H1 (cell line): ENCODE measurements at regions not wholly inside any gene's neighbourhood (a gene's known extent, or its start where the extent isn't known, plus 50 kb on each side); places are given as distances from the start of the nearest gene placed in this dataset.

Experiments used
- CTCF ChIA-PET: fragments of 300-600 bp; sonication (Branson Sonifier 250); formaldehyde crosslinking; loops from one replicate; lab custom pipeline; 2021; ENCODE audit not compliant: partially characterized antibody; lab: Charles Lee
- POLR2A ChIA-PET: fragments of 300-600 bp; sonication (Branson Sonifier 250); formaldehyde crosslinking; loops from one replicate; lab custom pipeline; 2021; ENCODE audit warnings: inconsistent platforms; ENCODE audit not compliant: partially characterized antibody; lab: Charles Lee
- DNase-seq, 2 experiments: peaks; one replicate each; pipeline versions ENCODE4 v3.0.0 to v3.0.0-alpha.2; 2010 to 2022; ENCODE audit warnings: low spot score in 2 of 2, low read depth in 1 of 2, mixed read lengths in 1 of 2
- FAIRE-seq: peaks from 2 replicates; lab custom pipeline; 2011; peaks lifted over from hg19 to GRCh38; lab: Jason Lieb, UNC
- H2AFZ ChIP-seq: 2 replicates; pipeline ENCODE4 v1.8.1; 2012; ENCODE audit warnings: low read length, inconsistent platforms
- H2AK5ac ChIP-seq: 2 replicates; pipeline ENCODE4 v1.6.1; 2013; ENCODE audit warnings: low read depth, low read length
- H2BK120ac ChIP-seq: replicated peaks from 2 replicates; pipeline ENCODE3; 2013; ENCODE audit warnings: low read depth, low read length, inconsistent platforms
- H2BK12ac ChIP-seq: 2 replicates; pipeline ENCODE4 v1.6.1; 2013; ENCODE audit warnings: low read depth, low read length
- H2BK15ac ChIP-seq: 2 replicates; pipeline ENCODE4 v1.6.1; 2013; ENCODE audit warnings: low read length
- H2BK20ac ChIP-seq: 2 replicates; pipeline ENCODE4 v1.6.1; 2013; ENCODE audit warnings: low read length
- H2BK5ac ChIP-seq: 2 replicates; pipeline ENCODE4 v1.6.1; 2013; ENCODE audit warnings: low read depth, low read length
- H3K14ac ChIP-seq: 2 replicates; pipeline ENCODE4 v1.6.1; 2013; ENCODE audit warnings: inconsistent platforms; ENCODE audit not compliant: insufficient read length
- H3K18ac ChIP-seq: 2 replicates; pipeline ENCODE4 v1.6.1; 2013; ENCODE audit warnings: low read length; ENCODE audit errors: extremely low read depth
- H3K23ac ChIP-seq: 2 replicates; pipeline ENCODE4 v1.6.1; 2013; ENCODE audit warnings: inconsistent platforms; ENCODE audit not compliant: insufficient read length
- H3K23me2 ChIP-seq: 2 replicates; pipeline ENCODE4 v1.6.1; 2013; ENCODE audit warnings: low read depth, low read length
- H3K27ac ChIP-seq: 2 replicates; pipeline ENCODE4 v1.6.1; 2011; ENCODE audit warnings: low read depth, low read length, inconsistent platforms
- H3K27me3 ChIP-seq, 4 experiments: replicated peaks in 1 of 4; 1 replicate in 1 of 4; 2 replicates in 3 of 4; pipeline versions ENCODE4 v1.6.1 to v1.8.1; 2011 to 2013; ENCODE audit warnings: low read length in 3 of 4, mild to moderate bottlenecking in 3 of 4, inconsistent platforms in 2 of 4, mixed read lengths in 2 of 4, moderate library complexity in 1 of 4; ENCODE audit not compliant: control insufficient read depth in 3 of 4, insufficient read depth in 3 of 4; ENCODE audit errors: extremely low read depth in 1 of 4
- H3K36me3 ChIP-seq, 4 experiments: 2 replicates each; pipeline versions ENCODE4 v1.6.1 to v1.8.1; 2011 to 2013; ENCODE audit warnings: mild to moderate bottlenecking in 4 of 4, low read length in 3 of 4, moderate library complexity in 2 of 4, control low read depth in 1 of 4, inconsistent platforms in 1 of 4; ENCODE audit not compliant: insufficient read depth in 4 of 4, control insufficient read depth in 2 of 4
- H3K4ac ChIP-seq: replicated peaks from 2 replicates; pipeline ENCODE3; 2013; ENCODE audit warnings: low read length, low read depth, mixed read lengths, inconsistent platforms; ENCODE audit not compliant: insufficient read length
- H3K4me1 ChIP-seq, 4 experiments: replicated peaks in 1 of 4; 1 replicate in 1 of 4; 2 replicates in 3 of 4; pipeline versions ENCODE4 v1.6.1 to v1.8.1; 2011 to 2013; ENCODE audit warnings: low read length in 3 of 4, inconsistent platforms in 2 of 4, mixed read lengths in 1 of 4; ENCODE audit not compliant: insufficient read depth in 4 of 4, control insufficient read depth in 3 of 4
- H3K4me2 ChIP-seq, 2 experiments: 2 replicates each; pipeline versions ENCODE4 v1.6.1 to v1.8.1; 2011 to 2013; ENCODE audit warnings: low read depth in 2 of 2, low read length in 2 of 2, control low read depth in 1 of 2, inconsistent platforms in 1 of 2, mild to moderate bottlenecking in 1 of 2; ENCODE audit not compliant: insufficient read depth in 1 of 2
- H3K4me3 ChIP-seq, 4 experiments: fragments of 200-600, 300-600 bp in 1 of 4; sonication (generic), shearing (Covaris generic), sonication (Bioruptor Twin) in 1 of 4; 2 replicates each; pipeline versions ENCODE4 v1.5.1 to v1.8.1; 2011 to 2016; ENCODE audit warnings: low read length in 4 of 4, low read depth in 3 of 4, control low read depth in 2 of 4, inconsistent platforms in 2 of 4, mild to moderate bottlenecking in 2 of 4, mixed read lengths in 1 of 4, moderate library complexity in 1 of 4; ENCODE audit not compliant: insufficient read depth in 2 of 4; ENCODE audit errors: extremely low read depth in 1 of 4
- H3K56ac ChIP-seq: replicated peaks from 2 replicates; pipeline ENCODE3; 2013; ENCODE audit warnings: low read depth, mild to moderate bottlenecking, mixed read lengths, low read length, inconsistent platforms; ENCODE audit not compliant: insufficient read length
- H3K79me1 ChIP-seq: 2 replicates; pipeline ENCODE4 v1.6.1; 2013; ENCODE audit warnings: low read depth, low read length, control low read depth
- H3K79me2 ChIP-seq, 2 experiments: 2 replicates each; pipeline versions ENCODE4 v1.6.1 to v1.8.1; 2012 to 2013; ENCODE audit warnings: low read length in 2 of 2, mild to moderate bottlenecking in 2 of 2, inconsistent platforms in 1 of 2; ENCODE audit not compliant: insufficient read depth in 2 of 2, control insufficient read depth in 1 of 2
- H3K9ac ChIP-seq, 4 experiments: replicated peaks in 1 of 4; 1 replicate in 1 of 4; 2 replicates in 3 of 4; pipeline versions ENCODE4 v1.6.1 to v1.8.1; 2011 to 2013; ENCODE audit warnings: low read depth in 3 of 4, low read length in 3 of 4, control low read depth in 2 of 4, mild to moderate bottlenecking in 2 of 4, moderate library complexity in 2 of 4, inconsistent platforms in 1 of 4; ENCODE audit errors: extremely low read depth in 1 of 4
- H3K9me3 ChIP-seq, 2 experiments: 2 replicates each; pipeline versions ENCODE4 v1.6.1 to v1.8.1; 2012 to 2013; ENCODE audit warnings: mild to moderate bottlenecking in 2 of 2, moderate library complexity in 2 of 2, control low read depth in 1 of 2, inconsistent platforms in 1 of 2, low read depth in 1 of 2, low read length in 1 of 2, mixed read lengths in 1 of 2; ENCODE audit not compliant: insufficient read depth in 2 of 2
- H4K20me1 ChIP-seq, 2 experiments: replicated peaks in 1 of 2; 2 replicates each; pipeline versions ENCODE3 to v1.8.1; 2011 to 2013; ENCODE audit warnings: inconsistent platforms in 2 of 2, low read length in 2 of 2, mild to moderate bottlenecking in 1 of 2; ENCODE audit not compliant: insufficient read depth in 2 of 2, control insufficient read depth in 1 of 2
- H4K5ac ChIP-seq: 2 replicates; pipeline ENCODE4 v1.6.1; 2013; ENCODE audit warnings: low read length, low read depth, mixed read lengths, inconsistent platforms; ENCODE audit not compliant: insufficient read length
- H4K8ac ChIP-seq: 2 replicates; pipeline ENCODE4 v1.8.0; 2013; ENCODE audit warnings: mild to moderate bottlenecking, moderate library complexity, low read length, inconsistent platforms; ENCODE audit not compliant: insufficient read depth; ENCODE audit errors: extremely low read depth
- H4K91ac ChIP-seq: replicated peaks from 2 replicates; pipeline ENCODE3; 2013; ENCODE audit warnings: low read length, mixed read lengths, inconsistent platforms; ENCODE audit not compliant: insufficient read length
- RAD21 ChIP-seq, 2 experiments: IDR thresholded peaks in 1 of 2; conservative IDR thresholded peaks in 1 of 2; 2 replicates each; pipeline ENCODE4 v1.6.1; 2011; ENCODE audit warnings: low read depth in 2 of 2, low read length in 2 of 2, improper control_type of control experiment in 1 of 2, inconsistent platforms in 1 of 2, mild to moderate bottlenecking in 1 of 2, moderate library complexity in 1 of 2
- SUZ12 ChIP-seq: fragments of 200-600 bp; sonication (generic); IDR thresholded peaks from 2 replicates; pipeline ENCODE4 v1.6.1; 2012; ENCODE audit warnings: mild to moderate bottlenecking, inconsistent platforms, low read length, moderate library complexity, mixed read lengths
- WGBS, 2 experiments: shearing (Covaris generic) in 1 of 2; methylation state at CpG; one replicate each; pipeline versions ENCODE4 v1.1.6 to v1.1.7; 2013 to 2015; ENCODE audit warnings: low lambda C conversion rate in 2 of 2, mixed read lengths in 2 of 2, inconsistent platforms in 1 of 2, low coverage in 1 of 2, missing lambda C conversion rate in 1 of 2; ENCODE audit not compliant: insufficient replicate concordance in 2 of 2, insufficient coverage in 1 of 2, insufficient read length in 1 of 2; ENCODE audit errors: extremely low coverage in 1 of 2, missing lambda C conversion rate in 1 of 2; 5-methylcytosine and 5-hydroxymethylcytosine counted together

DNA sequence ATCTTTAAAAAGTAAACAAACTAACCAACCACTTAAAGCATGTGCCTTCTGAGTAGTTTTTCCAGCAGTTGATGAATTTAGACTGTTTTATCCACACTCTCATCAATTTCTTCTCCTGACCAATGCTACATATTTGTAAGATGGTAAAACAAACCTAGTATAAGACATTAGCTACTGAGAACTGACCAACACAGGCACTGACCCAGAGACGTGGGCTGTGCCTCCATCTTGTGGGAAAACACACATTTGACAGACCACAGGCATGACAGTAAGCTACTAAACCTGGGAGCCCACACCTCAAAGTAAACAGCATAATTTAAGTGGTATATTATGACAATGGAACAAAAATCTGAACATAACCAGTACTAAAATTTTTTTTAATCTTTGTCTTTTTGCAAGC is 121.4 kb upstream of the NRSN1 start:
- H2BK12ac ChIP-seq: no peak overlapping the region
- H4K91ac ChIP-seq: no peak overlapping the region
- H3K79me1 ChIP-seq: no peaks in the 10 kb centered on the region
- CTCF ChIA-PET: interaction anchor here (1.0 to 1.3 kb wide), 2 partner anchors 341 to 383 kb away, joined by 3 to 5 read pairs; no protein-coding TSS in a partner anchor
- H2AK5ac ChIP-seq: no peak overlapping the region
- H2BK15ac ChIP-seq: no peak overlapping the region
- no peak overlapping the region for H3K9ac ChIP-seq
- 79% methylated on average over 1 of the region's 1 CpG; no CpG with 5 or more reads in 1 of the 2 experiments for WGBS, 2 experiments
- H2BK20ac ChIP-seq: no peak overlapping the region
- no peak overlapping the region for H3K27ac ChIP-seq
- H3K27me3 ChIP-seq: no peaks in the 10 kb centered on the region
- no peaks in the 10 kb centered on the region for H4K20me1 ChIP-seq
- no peaks in the 10 kb centered on the region for H3K36me3 ChIP-seq
- no peaks in the 10 kb centered on the region for H3K4me1 ChIP-seq
- H3K4me3 ChIP-seq: no peak overlapping the region
- H2BK120ac ChIP-seq: no peak overlapping the region
- H3K23me2 ChIP-seq: no peaks in the 10 kb centered on the region
- no peak overlapping the region for H3K4ac ChIP-seq
- no peak overlapping the region for H4K8ac ChIP-seq
- H3K14ac ChIP-seq: no peak overlapping the region
- no peaks in the 10 kb centered on the region for H3K9me3 ChIP-seq
- no peak overlapping the region for H2AFZ ChIP-seq
- no peak for DNase-seq
- no peak overlapping the region for H2BK5ac ChIP-seq
- H3K56ac ChIP-seq: no peak overlapping the region
- no peak overlapping the region for H4K5ac ChIP-seq
- H3K79me2 ChIP-seq: no peaks in the 10 kb centered on the region
- H3K23ac ChIP-seq: no peak overlapping the region
- H3K4me2 ChIP-seq: no peak overlapping the region
- peak; percentile 29 to 43; a peak in 3 of 4 replicates for TF ChIP-seq RAD21 (IDR thresholded peaks at IDR 0.05 in 1 of 2, conservative IDR thresholded peaks at IDR 0.05 in 1 of 2; ENCODE audit: low read depth in 2 of 2, low read length in 2 of 2)
- no peak for TF ChIP-seq SUZ12
- H3K18ac ChIP-seq: no peak overlapping the region
- POLR2A ChIA-PET: no interaction called here
- no peak for FAIRE-seq
